HEK293 (cell line): ENCODE measurements at regions not wholly inside any gene's neighbourhood (a gene's known extent, or its start where the extent isn't known, plus 50 kb on each side); places are given as distances from the start of the nearest gene placed in this dataset.
A peak's percentile ranks its signal among the peaks of the same experiment; 100 is the strongest.

Source experiments
- CTCF ChIA-PET: fragments of 350-600 bp; formaldehyde crosslinking; extraction: SDS; loops from one replicate; lab custom pipeline; 2021; ENCODE audit warnings: antibody characterized with exemption; lab: Yijun Ruan, JAX
- POLR2A ChIA-PET: fragments of 300-600 bp; formaldehyde crosslinking; extraction: SDS; loops from one replicate; lab custom pipeline; 2020; ENCODE audit warnings: antibody characterized with exemption, inconsistent platforms; lab: Yijun Ruan, JAX
- H3K27ac ChIP-seq: fragments of 200-500 bp; sonication (Bioruptor generic); 2 replicates; pipeline ENCODE4 v1.5.1; 2014; ENCODE audit warnings: low read depth, low read length, control low read depth, inconsistent platforms; ENCODE audit errors: extremely low read depth
- H3K36me3 ChIP-seq, 2 experiments: fragments of 200-500 bp in 1 of 2; sonication (Bioruptor generic) in 1 of 2; 1 replicate in 1 of 2; 2 replicates in 1 of 2; pipeline ENCODE4 v1.5.1; 2014 to 2017; ENCODE audit warnings: inconsistent platforms in 2 of 2, low read length in 2 of 2; ENCODE audit not compliant: control insufficient read depth in 2 of 2, insufficient read depth in 1 of 2
- H3K4me1 ChIP-seq: fragments of 200-500 bp; sonication (Bioruptor generic); 2 replicates; pipeline ENCODE4 v1.5.1; 2014; ENCODE audit warnings: mild to moderate bottlenecking, low read length, inconsistent platforms; ENCODE audit not compliant: control insufficient read depth, insufficient read depth
- H3K4me3 ChIP-seq: 2 replicates; pipeline ENCODE4 v1.5.1; 2011; ENCODE audit warnings: low read depth, mild to moderate bottlenecking, control low read depth, low read length, moderate library complexity
- H3K9me3 ChIP-seq: fragments of 200-500 bp; sonication (Bioruptor generic); 2 replicates; pipeline ENCODE4 v1.5.1; 2014; ENCODE audit warnings: low read depth, low read length, inconsistent platforms; ENCODE audit not compliant: control insufficient read depth, insufficient read depth
- GFI1B ChIP-seq: fragments of 450-650 bp; formaldehyde crosslinking; IDR thresholded peaks from 2 replicates; pipeline ENCODE4 v1.5.1; 2016; ENCODE audit warnings: missing biosample characterization, missing genetic modification characterization
- HOXA7 ChIP-seq: sonication (generic); formaldehyde crosslinking; IDR thresholded peaks from 2 replicates; pipeline ENCODE4 v1.8.1; 2022; ENCODE audit warnings: missing genetic modification reagents, borderline replicate concordance
- KLF7 ChIP-seq: fragments of 450-650 bp; formaldehyde crosslinking; IDR thresholded peaks from 2 replicates; pipeline ENCODE4 v1.5.1; 2016; ENCODE audit warnings: missing biosample characterization, missing genetic modification characterization, borderline replicate concordance
- ZBTB48 ChIP-seq: fragments of 450-650 bp; formaldehyde crosslinking; IDR thresholded peaks from 2 replicates; pipeline ENCODE4 v1.5.1; 2016; ENCODE audit warnings: missing biosample characterization, missing genetic modification characterization
- ZNF138 ChIP-seq: fragments of 450-650 bp; formaldehyde crosslinking; IDR thresholded peaks from 2 replicates; pipeline ENCODE4 v1.5.1; 2016; ENCODE audit warnings: missing biosample characterization, missing genetic modification characterization, borderline replicate concordance
- ZNF155 ChIP-seq: fragments of 450-650 bp; formaldehyde crosslinking; IDR thresholded peaks from 2 replicates; pipeline ENCODE4 v1.5.1; 2016; ENCODE audit warnings: missing biosample characterization, missing genetic modification characterization
- ZNF16 ChIP-seq: fragments of 450-650 bp; formaldehyde crosslinking; IDR thresholded peaks from 2 replicates; pipeline ENCODE4 v1.5.1; 2016; ENCODE audit warnings: low read depth, missing biosample characterization, missing genetic modification characterization
- ZNF175 ChIP-seq: fragments of 450-650 bp; formaldehyde crosslinking; IDR thresholded peaks from 2 replicates; pipeline ENCODE4 v1.5.1; 2016; ENCODE audit warnings: missing biosample characterization, missing genetic modification characterization
- ZNF202 ChIP-seq: fragments of 450-650 bp; formaldehyde crosslinking; IDR thresholded peaks from 2 replicates; pipeline ENCODE4 v1.5.1; 2016; ENCODE audit warnings: missing biosample characterization, missing genetic modification characterization, borderline replicate concordance
- ZNF266 ChIP-seq: fragments of 450-650 bp; formaldehyde crosslinking; IDR thresholded peaks from 2 replicates; pipeline ENCODE4 v1.5.1; 2016; ENCODE audit warnings: missing biosample characterization, missing genetic modification characterization, low read depth
- ZNF292 ChIP-seq: fragments of 450-650 bp; formaldehyde crosslinking; IDR thresholded peaks from 2 replicates; pipeline ENCODE4 v1.5.1; 2016; ENCODE audit warnings: low read depth, missing biosample characterization, missing genetic modification characterization, borderline replicate concordance
- ZNF404 ChIP-seq: fragments of 450-650 bp; formaldehyde crosslinking; IDR thresholded peaks from 2 replicates; pipeline ENCODE4 v1.5.1; 2017; ENCODE audit warnings: missing biosample characterization, missing genetic modification characterization
- ZNF571 ChIP-seq: fragments of 450-650 bp; formaldehyde crosslinking; IDR thresholded peaks from 2 replicates; pipeline ENCODE4 v1.5.0; 2017; ENCODE audit warnings: missing biosample characterization, missing genetic modification characterization
- ZNF701 ChIP-seq: fragments of 450-650 bp; formaldehyde crosslinking; IDR thresholded peaks from 2 replicates; pipeline ENCODE4 v1.5.1; 2016; ENCODE audit warnings: missing biosample characterization, missing genetic modification characterization
- ZNF76 ChIP-seq: fragments of 450-650 bp; formaldehyde crosslinking; IDR thresholded peaks from 2 replicates; pipeline ENCODE4; 2016; ENCODE audit warnings: low read depth, missing biosample characterization, missing genetic modification characterization, borderline replicate concordance
- ZNF768 ChIP-seq: fragments of 450-650 bp; formaldehyde crosslinking; IDR thresholded peaks from 2 replicates; pipeline ENCODE4 v1.5.1; 2018; ENCODE audit warnings: missing biosample characterization, mild to moderate bottlenecking, missing genetic modification characterization
- ZXDB ChIP-seq: fragments of 450-650 bp; formaldehyde crosslinking; IDR thresholded peaks from 2 replicates; pipeline ENCODE4 v1.5.1; 2016; ENCODE audit warnings: missing biosample characterization, missing genetic modification characterization
- TF ChIP-seq, protein P1 (sequence below): fragments of 450-650 bp; formaldehyde crosslinking; IDR thresholded peaks from 2 replicates; pipeline ENCODE4 v1.5.1; 2016; ENCODE audit warnings: missing biosample characterization, missing genetic modification characterization
- TF ChIP-seq, protein P2 (sequence below): fragments of 450-650 bp; formaldehyde crosslinking; IDR thresholded peaks from 2 replicates; pipeline ENCODE4 v1.5.1; 2016; ENCODE audit warnings: missing biosample characterization, missing genetic modification characterization
- TF ChIP-seq, protein P3 (sequence below): fragments of 450-650 bp; formaldehyde crosslinking; IDR thresholded peaks from 2 replicates; pipeline ENCODE4 v1.5.1; 2016; ENCODE audit warnings: missing biosample characterization, missing genetic modification characterization
- TF ChIP-seq, protein P4 (sequence below): fragments of 450-650 bp; formaldehyde crosslinking; IDR thresholded peaks from 2 replicates; pipeline ENCODE4 v1.5.1; 2017; ENCODE audit warnings: missing biosample characterization, missing genetic modification characterization
- TF ChIP-seq, protein P5 (sequence below): fragments of 450-650 bp; formaldehyde crosslinking; IDR thresholded peaks from 2 replicates; pipeline ENCODE4 v1.5.1; 2016; ENCODE audit warnings: missing biosample characterization, missing genetic modification characterization
- TF ChIP-seq, protein P6 (sequence below): fragments of 450-650 bp; formaldehyde crosslinking; IDR thresholded peaks from 2 replicates; pipeline ENCODE4 v1.5.1; 2016; ENCODE audit warnings: missing biosample characterization, missing genetic modification characterization
- TF ChIP-seq, protein P7 (sequence below): fragments of 450-650 bp; IDR thresholded peaks from 2 replicates; pipeline ENCODE4 v1.5.1; 2018; ENCODE audit warnings: missing biosample characterization, missing genetic modification characterization

DNA sequence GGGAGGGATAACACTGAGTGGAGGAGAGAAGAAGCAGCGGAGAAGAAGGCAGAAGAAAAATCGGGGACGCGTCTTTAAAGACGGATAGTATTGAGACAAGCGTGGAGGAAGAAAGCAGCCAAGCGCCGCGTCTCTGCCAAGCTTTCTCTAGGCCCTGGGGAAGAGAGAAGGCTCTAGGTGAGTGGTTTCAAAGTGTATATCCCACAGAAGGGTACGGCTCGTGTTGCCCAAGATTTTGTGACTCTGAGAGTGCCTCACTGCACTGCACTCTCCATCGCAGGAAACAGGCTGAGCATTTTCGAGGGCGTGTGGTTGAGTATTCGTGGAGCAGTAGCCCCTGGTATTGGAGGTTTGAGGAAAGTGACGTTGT, 185.4 kb downstream of the TRIM27 start:
- H3K4me3 ChIP-seq = no peak overlapping the region
- ChIA-PET CTCF (interaction anchor here (0.7 to 2.1 kb wide), 4 partner anchors 9 to 1451 kb away, joined by 3 to 5 read pairs (median 4); no protein-coding TSS in a partner anchor), POLR2A (interaction anchor here (1.2 kb wide), 1 partner anchor 20 kb away, joined by 3 read pairs; no protein-coding TSS in a partner anchor)
- TF ChIP-seq ZNF701 (tag by site-specific recombination) = no peak
- TF ChIP-seq ZBTB48 = no peak
- no peak for TF ChIP-seq ZNF404
- no peak for TF ChIP-seq ZNF155 (tag by site-specific recombination)
- TF ChIP-seq, protein P1, sequence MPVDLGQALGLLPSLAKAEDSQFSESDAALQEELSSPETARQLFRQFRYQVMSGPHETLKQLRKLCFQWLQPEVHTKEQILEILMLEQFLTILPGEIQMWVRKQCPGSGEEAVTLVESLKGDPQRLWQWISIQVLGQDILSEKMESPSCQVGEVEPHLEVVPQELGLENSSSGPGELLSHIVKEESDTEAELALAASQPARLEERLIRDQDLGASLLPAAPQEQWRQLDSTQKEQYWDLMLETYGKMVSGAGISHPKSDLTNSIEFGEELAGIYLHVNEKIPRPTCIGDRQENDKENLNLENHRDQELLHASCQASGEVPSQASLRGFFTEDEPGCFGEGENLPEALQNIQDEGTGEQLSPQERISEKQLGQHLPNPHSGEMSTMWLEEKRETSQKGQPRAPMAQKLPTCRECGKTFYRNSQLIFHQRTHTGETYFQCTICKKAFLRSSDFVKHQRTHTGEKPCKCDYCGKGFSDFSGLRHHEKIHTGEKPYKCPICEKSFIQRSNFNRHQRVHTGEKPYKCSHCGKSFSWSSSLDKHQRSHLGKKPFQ (tag by site-specific recombination) = no peak
- TF ChIP-seq, protein P2, sequence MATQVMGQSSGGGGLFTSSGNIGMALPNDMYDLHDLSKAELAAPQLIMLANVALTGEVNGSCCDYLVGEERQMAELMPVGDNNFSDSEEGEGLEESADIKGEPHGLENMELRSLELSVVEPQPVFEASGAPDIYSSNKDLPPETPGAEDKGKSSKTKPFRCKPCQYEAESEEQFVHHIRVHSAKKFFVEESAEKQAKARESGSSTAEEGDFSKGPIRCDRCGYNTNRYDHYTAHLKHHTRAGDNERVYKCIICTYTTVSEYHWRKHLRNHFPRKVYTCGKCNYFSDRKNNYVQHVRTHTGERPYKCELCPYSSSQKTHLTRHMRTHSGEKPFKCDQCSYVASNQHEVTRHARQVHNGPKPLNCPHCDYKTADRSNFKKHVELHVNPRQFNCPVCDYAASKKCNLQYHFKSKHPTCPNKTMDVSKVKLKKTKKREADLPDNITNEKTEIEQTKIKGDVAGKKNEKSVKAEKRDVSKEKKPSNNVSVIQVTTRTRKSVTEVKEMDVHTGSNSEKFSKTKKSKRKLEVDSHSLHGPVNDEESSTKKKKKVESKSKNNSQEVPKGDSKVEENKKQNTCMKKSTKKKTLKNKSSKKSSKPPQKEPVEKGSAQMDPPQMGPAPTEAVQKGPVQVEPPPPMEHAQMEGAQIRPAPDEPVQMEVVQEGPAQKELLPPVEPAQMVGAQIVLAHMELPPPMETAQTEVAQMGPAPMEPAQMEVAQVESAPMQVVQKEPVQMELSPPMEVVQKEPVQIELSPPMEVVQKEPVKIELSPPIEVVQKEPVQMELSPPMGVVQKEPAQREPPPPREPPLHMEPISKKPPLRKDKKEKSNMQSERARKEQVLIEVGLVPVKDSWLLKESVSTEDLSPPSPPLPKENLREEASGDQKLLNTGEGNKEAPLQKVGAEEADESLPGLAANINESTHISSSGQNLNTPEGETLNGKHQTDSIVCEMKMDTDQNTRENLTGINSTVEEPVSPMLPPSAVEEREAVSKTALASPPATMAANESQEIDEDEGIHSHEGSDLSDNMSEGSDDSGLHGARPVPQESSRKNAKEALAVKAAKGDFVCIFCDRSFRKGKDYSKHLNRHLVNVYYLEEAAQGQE (tag by site-specific recombination) = no peak
- TF ChIP-seq, protein P3, sequence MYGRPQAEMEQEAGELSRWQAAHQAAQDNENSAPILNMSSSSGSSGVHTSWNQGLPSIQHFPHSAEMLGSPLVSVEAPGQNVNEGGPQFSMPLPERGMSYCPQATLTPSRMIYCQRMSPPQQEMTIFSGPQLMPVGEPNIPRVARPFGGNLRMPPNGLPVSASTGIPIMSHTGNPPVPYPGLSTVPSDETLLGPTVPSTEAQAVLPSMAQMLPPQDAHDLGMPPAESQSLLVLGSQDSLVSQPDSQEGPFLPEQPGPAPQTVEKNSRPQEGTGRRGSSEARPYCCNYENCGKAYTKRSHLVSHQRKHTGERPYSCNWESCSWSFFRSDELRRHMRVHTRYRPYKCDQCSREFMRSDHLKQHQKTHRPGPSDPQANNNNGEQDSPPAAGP (tag by site-specific recombination) = no peak
- no peak for TF ChIP-seq ZNF138
- TF ChIP-seq, protein P4, sequence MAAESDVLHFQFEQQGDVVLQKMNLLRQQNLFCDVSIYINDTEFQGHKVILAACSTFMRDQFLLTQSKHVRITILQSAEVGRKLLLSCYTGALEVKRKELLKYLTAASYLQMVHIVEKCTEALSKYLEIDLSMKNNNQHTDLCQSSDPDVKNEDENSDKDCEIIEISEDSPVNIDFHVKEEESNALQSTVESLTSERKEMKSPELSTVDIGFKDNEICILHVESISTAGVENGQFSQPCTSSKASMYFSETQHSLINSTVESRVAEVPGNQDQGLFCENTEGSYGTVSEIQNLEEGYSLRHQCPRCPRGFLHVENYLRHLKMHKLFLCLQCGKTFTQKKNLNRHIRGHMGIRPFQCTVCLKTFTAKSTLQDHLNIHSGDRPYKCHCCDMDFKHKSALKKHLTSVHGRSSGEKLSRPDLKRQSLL (tag by site-specific recombination) = no peak
- TF ChIP-seq, protein P5, sequence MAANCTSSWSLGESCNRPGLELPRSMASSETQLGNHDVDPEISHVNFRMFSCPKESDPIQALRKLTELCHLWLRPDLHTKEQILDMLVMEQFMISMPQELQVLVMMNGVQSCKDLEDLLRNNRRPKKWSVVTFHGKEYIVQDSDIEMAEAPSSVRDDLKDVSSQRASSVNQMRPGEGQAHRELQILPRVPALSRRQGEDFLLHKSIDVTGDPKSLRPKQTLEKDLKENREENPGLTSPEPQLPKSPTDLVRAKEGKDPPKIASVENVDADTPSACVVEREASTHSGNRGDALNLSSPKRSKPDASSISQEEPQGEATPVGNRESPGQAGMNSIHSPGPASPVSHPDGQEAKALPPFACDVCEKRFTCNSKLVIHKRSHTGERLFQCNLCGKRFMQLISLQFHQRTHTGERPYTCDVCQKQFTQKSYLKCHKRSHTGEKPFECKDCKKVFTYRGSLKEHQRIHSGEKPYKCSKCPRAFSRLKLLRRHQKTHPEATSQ (tag by site-specific recombination) = no peak
- TF ChIP-seq ZNF76 (tag by site-specific recombination) = no peak
- no peak for TF ChIP-seq ZNF175 (tag by site-specific recombination)
- no peak for TF ChIP-seq ZXDB (tag by site-specific recombination)
- H3K36me3 ChIP-seq = no peaks in the 10 kb centered on the region
- H3K27ac ChIP-seq = no peak overlapping the region
- H3K9me3 ChIP-seq = no peaks in the 10 kb centered on the region
- H3K4me1 ChIP-seq = no peaks in the 10 kb centered on the region

DNA sequence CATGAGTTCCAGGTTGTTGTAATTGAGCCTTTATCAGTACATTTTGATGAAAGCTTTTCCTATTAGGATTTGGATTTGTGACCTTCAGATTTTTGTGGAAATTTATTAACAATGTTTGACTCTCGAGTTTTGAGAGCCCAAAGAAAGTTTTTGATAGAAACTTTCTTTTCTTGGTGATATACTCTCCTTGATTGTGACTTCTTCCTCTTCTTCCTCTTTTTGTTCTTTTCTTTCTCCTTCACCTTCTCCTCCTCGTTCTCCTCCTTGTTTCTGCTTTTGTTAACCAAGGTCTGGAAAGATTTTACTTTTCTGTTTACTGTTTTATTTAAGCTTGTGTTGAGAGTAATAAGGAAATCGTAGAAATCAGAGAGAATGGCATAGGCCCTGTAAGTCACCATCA, 182.4 kb downstream of the TRIM27 start:
- ChIA-PET CTCF (interaction anchor here (1.3 to 1.6 kb wide), 2 partner anchors 53 to 82 kb away, joined by 3 to 4 read pairs; no protein-coding TSS in a partner anchor), POLR2A (no interaction called here)
- Histone ChIP-seq H3K4me1 (no peaks in the 10 kb centered on the region), H3K27ac (no peak overlapping the region), H3K4me3 (no peak overlapping the region), H3K36me3 (no peaks in the 10 kb centered on the region), H3K9me3 (no peaks in the 10 kb centered on the region)
- TF ChIP-seq ZNF292 (tag by site-specific recombination) (no peak), ZNF571 (no peak), ZNF768 (tag by site-specific recombination) (no peak), KLF7 (tag by site-specific recombination) (no peak), ZNF202 (tag by site-specific recombination) (no peak), ZXDB (tag by site-specific recombination) (no peak), GFI1B (tag by site-specific recombination) (no peak), ZNF266 (tag by site-specific recombination) (no peak), ZNF16 (no peak), HOXA7 (CRISPR knock-in tag) (no peak)
- TF ChIP-seq, protein P6, sequence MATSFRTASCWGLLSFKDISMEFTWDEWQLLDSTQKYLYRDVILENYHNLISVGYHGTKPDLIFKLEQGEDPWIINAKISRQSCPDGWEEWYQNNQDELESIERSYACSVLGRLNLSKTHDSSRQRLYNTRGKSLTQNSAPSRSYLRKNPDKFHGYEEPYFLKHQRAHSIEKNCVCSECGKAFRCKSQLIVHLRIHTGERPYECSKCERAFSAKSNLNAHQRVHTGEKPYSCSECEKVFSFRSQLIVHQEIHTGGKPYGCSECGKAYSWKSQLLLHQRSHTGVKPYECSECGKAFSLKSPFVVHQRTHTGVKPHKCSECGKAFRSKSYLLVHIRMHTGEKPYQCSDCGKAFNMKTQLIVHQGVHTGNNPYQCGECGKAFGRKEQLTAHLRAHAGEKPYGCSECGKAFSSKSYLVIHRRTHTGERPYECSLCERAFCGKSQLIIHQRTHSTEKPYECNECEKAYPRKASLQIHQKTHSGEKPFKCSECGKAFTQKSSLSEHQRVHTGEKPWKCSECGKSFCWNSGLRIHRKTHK = no peak
- TF ChIP-seq, protein P7, sequence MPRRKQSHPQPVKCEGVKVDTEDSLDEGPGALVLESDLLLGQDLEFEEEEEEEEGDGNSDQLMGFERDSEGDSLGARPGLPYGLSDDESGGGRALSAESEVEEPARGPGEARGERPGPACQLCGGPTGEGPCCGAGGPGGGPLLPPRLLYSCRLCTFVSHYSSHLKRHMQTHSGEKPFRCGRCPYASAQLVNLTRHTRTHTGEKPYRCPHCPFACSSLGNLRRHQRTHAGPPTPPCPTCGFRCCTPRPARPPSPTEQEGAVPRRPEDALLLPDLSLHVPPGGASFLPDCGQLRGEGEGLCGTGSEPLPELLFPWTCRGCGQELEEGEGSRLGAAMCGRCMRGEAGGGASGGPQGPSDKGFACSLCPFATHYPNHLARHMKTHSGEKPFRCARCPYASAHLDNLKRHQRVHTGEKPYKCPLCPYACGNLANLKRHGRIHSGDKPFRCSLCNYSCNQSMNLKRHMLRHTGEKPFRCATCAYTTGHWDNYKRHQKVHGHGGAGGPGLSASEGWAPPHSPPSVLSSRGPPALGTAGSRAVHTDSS (tag by site-specific recombination) = 0 out of 2 replicates have a peak, but pooled peaks have one; percentile 29
